GM19463 (cell line): ENCODE measurements at regions not wholly inside any gene's neighbourhood (a gene's known extent, or its start where the extent isn't known, plus 50 kb on each side); places are given as distances from the start of the nearest gene placed in this dataset.
"Not testable (repeated sequence)": the region's sequence is repeated elsewhere in the genome, so short reads cannot be mapped to it uniquely, and the experiment has no call there.

ENCODE experiments used
- ATAC-seq: cut with Tn5 transposase; IDR thresholded peaks from one replicate; pipeline ENCODE4 v1.9.1; 2021; ENCODE audit warnings: mild to moderate bottlenecking, moderate library complexity; ENCODE audit not compliant: unreplicated experiment

DNA sequence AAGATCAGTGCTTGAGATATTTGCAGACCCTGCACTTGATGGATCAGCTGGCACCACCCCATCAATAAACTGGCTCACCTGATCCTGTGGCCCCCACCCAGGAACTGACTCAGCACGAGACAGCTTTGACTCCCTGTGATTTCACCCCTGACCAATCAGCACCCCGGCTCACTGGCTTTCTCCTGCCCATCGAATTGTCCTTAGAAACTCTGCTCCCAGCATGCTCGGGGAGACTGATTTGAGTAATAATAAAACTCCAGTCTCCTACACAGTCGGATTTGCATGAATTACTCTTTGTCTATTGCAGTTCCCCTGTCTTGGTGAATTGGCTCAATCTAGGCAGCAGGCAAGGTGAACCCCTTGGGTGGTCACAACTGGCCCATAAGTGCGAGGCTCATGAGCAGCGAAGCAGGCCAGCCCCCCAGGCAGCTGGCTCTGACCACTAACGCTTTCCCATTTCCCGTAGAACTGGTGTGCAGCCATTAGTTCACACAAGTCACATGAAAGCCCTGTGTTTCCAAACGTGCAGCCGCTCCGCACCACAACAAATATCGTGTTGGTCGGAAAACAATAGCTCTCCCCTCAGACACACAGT is 79.6 kb downstream of the RSPH3 start:
- no peak for ATAC-seq

- no peak for ATAC-seq
Observed at GRCh38 chr6:158919865-158920264, 80.1 kb downstream of the RSPH3 start.

DNA sequence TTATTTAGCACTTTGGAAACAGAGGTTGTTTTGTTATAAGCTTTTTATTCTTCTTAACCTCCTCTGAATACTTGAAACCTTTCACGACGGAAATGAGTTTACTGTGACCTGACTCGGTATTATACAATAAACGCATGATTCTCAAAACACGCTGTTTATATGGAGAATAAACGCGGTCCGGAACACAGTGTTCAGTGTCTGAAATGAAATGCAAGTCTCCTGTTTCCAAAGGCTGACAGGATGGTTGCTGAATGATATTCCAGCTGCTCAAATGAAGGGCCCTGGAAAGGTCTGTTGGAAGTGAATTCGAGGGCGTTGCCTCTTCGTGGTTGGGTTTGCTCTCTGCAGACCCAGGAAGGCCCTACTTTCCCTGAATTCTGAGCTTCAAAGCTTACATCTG is 83.4 kb downstream of the RSPH3 start:
- no peak for ATAC-seq

DNA sequence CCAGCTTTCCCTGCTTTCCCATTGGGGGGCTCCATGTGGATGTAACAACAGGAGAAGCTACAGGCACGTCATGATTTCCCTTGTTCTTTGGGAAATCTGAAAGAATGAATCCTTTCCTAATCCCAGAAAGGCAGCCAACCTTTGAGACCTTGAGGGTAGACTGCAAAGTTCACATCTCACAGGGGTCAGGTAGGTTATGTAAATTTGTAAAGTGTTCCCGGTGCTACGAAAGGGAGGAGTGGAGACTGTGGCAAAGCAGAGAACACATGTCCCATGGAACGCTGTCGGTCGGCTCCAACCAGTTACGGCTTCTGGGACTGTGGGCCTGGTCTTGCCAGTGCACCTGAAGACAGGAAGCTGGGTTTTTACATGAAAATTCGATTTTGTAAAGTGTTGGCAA is 85.1 kb downstream of the RSPH3 start:
- no peak for ATAC-seq

DNA sequence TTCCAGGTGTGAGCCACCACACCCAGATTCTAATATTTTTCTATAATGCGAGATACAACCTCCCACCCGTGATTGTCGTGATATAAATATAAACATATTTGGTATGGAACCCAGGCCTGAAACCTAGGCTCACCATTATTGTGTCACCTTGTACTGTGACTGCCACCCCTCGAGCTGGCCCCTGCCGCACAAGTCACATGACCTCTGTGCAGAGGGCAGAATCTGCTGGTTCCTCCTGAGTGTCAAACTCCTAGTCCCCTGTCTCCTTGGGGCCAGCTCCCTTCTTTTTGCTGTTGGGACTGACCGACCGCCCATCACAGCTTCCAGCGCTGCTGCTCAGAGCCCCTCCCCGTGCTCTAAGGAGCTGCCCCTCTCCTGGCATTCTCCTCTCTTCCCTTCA is 86.4 kb downstream of the RSPH3 start:
- no peak for ATAC-seq

DNA sequence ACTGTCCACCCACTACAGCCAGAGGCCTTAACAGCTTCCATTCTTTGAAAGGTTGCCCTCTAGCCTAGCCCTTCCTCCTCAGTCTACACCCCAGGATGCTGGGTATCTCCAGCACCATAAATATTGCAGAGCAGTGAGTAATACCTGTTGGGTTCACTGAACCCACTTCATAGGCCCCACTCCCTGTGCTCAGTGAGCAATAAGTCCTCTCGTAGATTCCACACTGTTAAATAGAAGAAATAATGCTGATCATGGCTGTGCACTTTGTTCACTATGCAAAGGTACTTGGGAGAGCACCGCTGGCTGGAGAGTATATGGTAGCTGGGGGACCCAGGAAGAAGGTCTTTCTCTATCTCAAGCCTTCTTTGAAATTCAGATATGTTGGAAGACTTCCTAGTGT is 87.3 kb downstream of the RSPH3 start:
- no peak for ATAC-seq

- ATAC-seq, result peak; percentile 52
Observed at GRCh38 chr6:158911746-158912480, 88.1 kb downstream of the RSPH3 start.

DNA sequence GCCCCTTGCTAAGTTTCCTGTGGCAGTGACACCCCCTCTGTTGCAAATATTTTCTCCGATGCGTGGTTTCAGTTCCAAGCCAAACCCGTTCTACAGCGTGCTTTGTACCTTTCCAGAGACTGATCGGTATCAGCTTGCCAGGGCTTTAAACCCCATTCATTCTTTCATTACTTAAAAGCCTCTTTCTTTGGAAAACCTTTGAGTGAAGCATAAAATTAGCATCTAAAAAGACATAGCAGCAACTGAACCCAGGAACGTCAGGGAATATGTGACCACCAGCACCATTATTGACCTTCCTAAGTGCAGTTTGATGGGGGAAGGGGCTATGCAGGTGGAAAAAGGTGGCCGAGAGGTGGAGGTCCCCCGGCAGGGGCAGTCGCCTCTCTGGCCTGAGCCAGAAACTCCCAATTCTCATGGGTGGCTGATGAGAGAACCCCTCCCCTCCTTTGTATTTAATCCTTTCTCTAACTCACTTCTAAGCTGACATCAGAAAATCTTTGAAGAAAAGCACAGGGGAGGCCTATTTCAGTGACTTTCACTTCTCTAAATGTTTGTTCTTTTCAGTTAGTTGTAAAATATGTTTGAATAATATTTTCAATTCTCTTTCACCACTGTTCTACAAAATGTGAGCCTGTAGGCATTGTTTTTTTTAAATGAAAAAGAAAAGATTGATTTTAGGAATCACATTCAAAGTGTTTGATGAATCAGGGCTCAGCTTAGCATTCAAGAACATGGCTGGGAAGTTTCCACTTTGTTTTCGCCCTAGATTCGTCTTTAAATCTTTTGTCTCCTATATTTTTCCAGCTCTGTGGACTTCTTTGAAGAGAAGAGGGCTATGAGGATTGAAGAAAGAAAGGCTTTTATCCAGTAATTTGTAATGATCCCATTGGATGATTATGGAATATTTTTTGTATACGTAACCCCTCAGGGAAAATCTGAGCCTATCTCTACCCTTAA is 89.2 kb downstream of the RSPH3 start:
- ATAC-seq, result peak; percentile 58

- ATAC-seq, result no peak
Observed at GRCh38 chr6:158909938-158910337, 90.1 kb downstream of the RSPH3 start.

DNA sequence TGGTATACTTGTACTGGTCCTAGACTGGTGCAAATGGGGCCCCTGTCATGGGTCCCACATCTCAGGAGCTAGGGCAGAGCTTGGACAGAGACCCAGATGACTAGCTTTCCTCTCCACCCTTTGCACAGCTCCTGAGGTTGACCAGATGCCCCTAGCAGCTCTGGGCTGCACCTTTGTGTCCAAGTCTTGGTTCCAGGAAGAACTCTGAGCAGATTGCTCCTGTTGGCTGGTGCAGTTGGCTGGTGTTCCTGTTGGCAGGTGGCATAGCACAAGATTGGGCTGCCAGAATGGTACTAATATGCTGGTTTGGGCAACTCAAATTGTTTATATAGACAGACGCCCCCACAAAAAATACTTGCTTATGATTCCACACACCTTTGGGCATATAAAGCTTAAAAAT is 89.4 kb upstream of the EZR start:
- no peak for ATAC-seq

- ATAC-seq, result no peak
Observed at GRCh38 chr6:158907931-158908330, 88.8 kb upstream of the EZR start.

DNA sequence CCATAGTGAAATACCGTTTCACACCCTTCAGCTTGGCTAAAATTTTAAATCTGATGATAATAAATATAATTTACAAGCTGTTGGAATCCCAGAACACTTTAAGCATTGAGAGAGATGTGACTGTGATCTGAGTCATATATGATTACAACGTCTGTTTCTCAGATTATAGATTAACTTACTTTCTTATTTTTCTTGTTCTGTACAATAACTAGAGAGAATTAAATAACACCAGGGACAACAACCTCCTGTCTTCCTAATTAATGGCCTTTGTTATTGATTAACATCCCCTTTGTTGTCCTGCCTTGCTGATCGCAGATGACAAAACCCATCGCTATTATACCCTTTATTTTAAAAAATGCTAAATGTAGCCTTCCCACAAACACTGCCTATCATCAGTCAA is 87.8 kb upstream of the EZR start:
- ATAC-seq, result no peak

DNA sequence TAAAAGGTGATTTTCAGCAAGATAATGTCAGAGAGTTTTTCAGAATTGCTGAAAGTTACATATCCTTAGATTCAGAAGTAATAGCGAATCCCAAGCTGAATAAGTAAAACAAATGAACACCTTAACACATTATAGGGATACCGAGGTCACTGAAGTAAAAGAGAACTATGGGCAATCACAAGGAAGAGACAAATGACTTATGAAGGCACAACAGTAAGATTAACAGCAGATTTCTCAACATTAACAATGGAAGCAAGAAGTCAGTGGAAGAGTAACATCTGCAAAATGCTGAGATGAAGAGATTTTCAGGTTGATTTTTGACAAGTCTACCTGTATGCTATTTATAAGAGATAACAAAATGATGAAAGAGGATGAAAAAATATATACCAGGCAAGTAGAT is 86.1 kb upstream of the EZR start:
- no peak for ATAC-seq

GRCh38 chr6:158903801-158904200 is 84.6 kb upstream of the EZR start:
- no peak for ATAC-seq

GRCh38 chr6:158900663-158901312 is 81.6 kb upstream of the EZR start:
- ATAC-seq, result no peak

- no peak for ATAC-seq
Observed at GRCh38 chr6:158897236-158897635, 78.1 kb upstream of the EZR start.

DNA sequence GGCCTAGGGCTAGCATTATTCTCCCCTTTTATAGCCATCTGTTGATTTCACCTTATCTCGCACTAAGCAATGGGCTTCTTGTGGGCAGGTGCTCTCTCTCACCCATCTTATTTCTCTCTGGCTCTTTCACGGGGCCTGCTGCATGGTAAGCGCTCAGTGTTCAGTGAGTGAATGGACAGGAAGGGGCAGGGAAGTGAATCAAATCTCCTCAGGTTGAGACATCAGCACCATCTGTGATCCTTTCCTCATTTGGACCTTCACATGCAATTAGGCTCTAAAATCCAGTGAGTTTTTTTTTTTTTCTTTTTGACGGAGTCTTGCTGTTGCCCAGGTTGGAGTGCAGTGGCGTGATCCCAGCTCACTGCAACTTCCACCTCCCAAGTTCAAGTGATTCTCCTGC is 76.5 kb upstream of the EZR start:
- ATAC-seq, result no peak

DNA sequence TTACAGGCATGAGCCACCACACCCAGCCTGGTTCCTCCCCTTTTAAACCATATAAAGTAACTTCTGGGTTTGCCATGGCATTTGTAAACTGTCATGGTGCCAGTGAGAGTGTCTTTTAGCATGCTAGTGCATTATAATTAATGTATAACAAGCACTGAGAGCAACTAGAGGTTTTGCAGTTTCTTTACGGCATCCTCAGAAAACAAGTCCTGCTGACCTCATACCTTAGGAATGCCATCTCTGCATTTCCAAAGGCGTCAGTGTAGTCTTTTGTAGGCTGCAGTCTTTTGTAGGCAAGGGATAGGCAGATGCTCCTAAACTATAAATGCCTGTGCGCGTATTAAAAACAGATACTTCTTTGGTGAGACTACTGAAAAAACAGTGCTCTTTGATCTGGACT is 75.0 kb upstream of the EZR start:
- no peak for ATAC-seq

GRCh38 chr6:158892266-158892665 is 73.1 kb upstream of the EZR start:
- ATAC-seq, result no peak

GRCh38 chr6:158891560-158891959 is 72.4 kb upstream of the EZR start:
- ATAC-seq, result not testable (repeated sequence)

DNA sequence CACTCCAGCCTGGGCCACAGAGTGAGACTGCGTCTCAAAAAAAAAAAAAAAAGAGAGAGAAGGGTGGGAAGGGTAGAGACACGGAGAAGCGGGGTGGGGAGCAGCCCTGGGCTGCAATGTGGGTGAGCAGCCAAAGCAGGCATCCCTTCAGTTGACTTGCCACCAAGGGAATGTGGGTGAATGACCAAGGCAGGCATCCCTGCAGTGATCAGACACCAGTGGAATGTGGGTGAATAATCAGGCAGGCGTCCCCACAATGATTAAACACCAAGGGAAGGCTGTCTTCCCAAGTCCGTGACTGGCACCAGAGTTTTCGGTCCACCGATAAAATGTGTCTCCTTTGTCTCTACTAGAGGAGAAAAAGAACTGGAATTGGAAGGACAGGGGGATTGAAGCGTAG is 69.0 kb upstream of the EZR start:
- not testable (repeated sequence) for ATAC-seq
